Activated CD8-positive, alpha-beta T cell treated with anti-CD3 and anti-CD28 coated beads for 36 hours (primary cell): ENCODE measurements at regions not wholly inside any gene's neighbourhood (a gene's known extent, or its start where the extent isn't known, plus 50 kb on each side); places are given as distances from the start of the nearest gene placed in this dataset.
A peak's percentile ranks its signal among the peaks of the same experiment; 100 is the strongest.

Source experiments
- ATAC-seq: fragments of 200-7000 bp; cut with Tn5 transposase; one replicate; pipeline ENCODE4 v1.10.0; 2021; ENCODE audit warnings: mild to moderate bottlenecking, moderate library complexity
- CTCF ChIA-PET: fragments of 350-600 bp; sonication (Branson Sonifier 250); formaldehyde crosslinking; loops from one replicate; lab custom pipeline; 2021; ENCODE audit warnings: antibody characterized with exemption; lab: Charles Lee
- POLR2A ChIA-PET: fragments of 350-600 bp; sonication (Branson Sonifier 250); formaldehyde crosslinking; loops from one replicate; lab custom pipeline; 2021; ENCODE audit warnings: antibody characterized with exemption; lab: Charles Lee
- DNase-seq: peaks from one replicate; pipeline ENCODE4 v3.0.0-alpha.2; 2020
- H3K27ac Mint-ChIP-seq: one replicate; pipeline ENCODE4 v1.8.0; 2021; ENCODE audit warnings: mild to moderate bottlenecking, mixed read lengths
- H3K27me3 Mint-ChIP-seq: one replicate; pipeline ENCODE4 v1.8.0; 2021; ENCODE audit warnings: mixed read lengths
- H3K36me3 Mint-ChIP-seq: one replicate; pipeline ENCODE4 v1.8.0; 2021; ENCODE audit warnings: low read depth, mixed read lengths
- H3K4me1 Mint-ChIP-seq: one replicate; pipeline ENCODE4 v1.8.0; 2021; ENCODE audit warnings: low read depth, mixed read lengths
- H3K4me3 Mint-ChIP-seq: one replicate; pipeline ENCODE4 v1.8.0; 2021; ENCODE audit warnings: mild to moderate bottlenecking, moderate library complexity, mixed read lengths
- H3K9me3 Mint-ChIP-seq: one replicate; pipeline ENCODE4 v1.8.0; 2021; ENCODE audit warnings: mixed read lengths
- CTCF ChIP-seq: fragments of 200-600 bp; IDR thresholded peaks from one replicate; pipeline ENCODE4 v1.8.0; 2022; ENCODE audit warnings: antibody characterized with exemption, mild to moderate bottlenecking
- intact Hi-C: fragments of 100-400 bp; cut with micrococcal nuclease; formaldehyde crosslinking; loops from one replicate; pipeline ENCODE4 v1.10.0; 2022

DNA sequence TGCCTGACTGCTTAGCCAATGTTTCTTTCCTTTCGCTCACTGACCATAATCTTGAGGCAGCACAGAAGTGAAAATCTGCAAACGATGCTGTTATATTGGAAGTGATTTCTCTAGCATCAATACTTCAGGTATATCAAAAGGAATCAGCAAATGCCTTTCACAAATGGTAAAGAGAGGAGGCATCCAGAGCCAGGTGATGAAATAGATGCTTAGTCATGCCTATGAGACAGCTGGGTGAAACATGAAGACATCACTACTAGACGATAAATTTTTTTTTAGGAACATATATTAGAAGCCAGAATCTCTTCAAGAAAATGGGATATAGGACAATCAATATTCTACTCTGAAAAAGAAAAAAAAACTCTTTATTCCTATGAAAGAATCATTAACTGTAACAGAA is 249.2 kb upstream of the SLC39A10 start:
- no peaks in the 10 kb centered on the region for H3K36me3 Mint-ChIP-seq
- POLR2A ChIA-PET = no interaction called here
- CTCF ChIA-PET = no interaction called here
- no peaks in the 10 kb centered on the region for H3K27me3 Mint-ChIP-seq
- no peak for ATAC-seq
- H3K9me3 Mint-ChIP-seq = no peaks in the 10 kb centered on the region
- intact Hi-C loops = no loop called here
- no peak for TF ChIP-seq CTCF
- no peak overlapping the region for H3K4me3 Mint-ChIP-seq
- no peak for DNase-seq
- H3K27ac Mint-ChIP-seq = no peak overlapping the region
- peaks cover 3% of the 10 kb centered on the region for H3K4me1 Mint-ChIP-seq

DNA sequence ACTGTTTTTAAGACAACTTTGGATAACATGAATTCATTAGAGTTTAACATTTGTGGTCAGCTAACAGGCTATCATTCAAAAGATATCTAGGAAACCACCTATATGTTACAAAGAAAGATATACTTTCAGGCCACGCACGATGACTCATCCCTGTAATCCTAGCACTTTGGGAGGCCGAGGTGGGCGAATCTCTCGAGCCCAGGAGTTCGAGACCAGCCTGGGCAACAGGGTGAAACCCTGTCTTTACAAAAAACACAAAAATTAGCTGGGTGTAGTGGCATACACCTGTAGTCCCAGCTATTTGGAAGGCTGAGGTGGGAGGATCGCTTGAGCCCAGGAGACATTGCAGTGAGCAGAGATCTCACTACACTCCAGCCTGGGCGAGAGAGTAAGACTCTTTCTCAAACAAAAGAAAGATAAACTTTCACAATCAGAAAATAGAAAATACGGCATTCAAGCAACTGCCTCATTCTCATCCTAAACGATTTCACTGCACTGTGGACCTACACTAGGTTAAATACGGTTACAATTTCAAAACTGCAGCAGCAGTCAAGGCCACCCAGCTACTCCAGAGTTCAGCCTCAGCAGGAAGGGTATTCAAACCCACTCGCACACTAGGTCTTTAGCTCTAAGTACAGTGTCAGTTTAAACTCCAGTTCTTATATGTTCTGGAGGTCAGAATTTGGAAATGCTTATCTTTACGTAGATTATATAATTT is 250.0 kb upstream of the SLC39A10 start:
- ATAC-seq = peak; percentile 27
- Mint-ChIP-seq H3K36me3 (no peaks in the 10 kb centered on the region), H3K4me1 (peaks cover 3% of the 10 kb centered on the region), H3K27me3 (no peaks in the 10 kb centered on the region), H3K9me3 (no peaks in the 10 kb centered on the region), H3K27ac (no peak overlapping the region), H3K4me3 (no peak overlapping the region)
- ChIA-PET CTCF (no interaction called here), POLR2A (interaction anchor here (1.2 kb wide), 1 partner anchor 250 kb away, joined by 3 read pairs; the partner anchor contains the start of gene SLC39A10)
- DNase-seq = peak; percentile 49
- no peak for TF ChIP-seq CTCF
- intact Hi-C loops = no loop called here

DNA sequence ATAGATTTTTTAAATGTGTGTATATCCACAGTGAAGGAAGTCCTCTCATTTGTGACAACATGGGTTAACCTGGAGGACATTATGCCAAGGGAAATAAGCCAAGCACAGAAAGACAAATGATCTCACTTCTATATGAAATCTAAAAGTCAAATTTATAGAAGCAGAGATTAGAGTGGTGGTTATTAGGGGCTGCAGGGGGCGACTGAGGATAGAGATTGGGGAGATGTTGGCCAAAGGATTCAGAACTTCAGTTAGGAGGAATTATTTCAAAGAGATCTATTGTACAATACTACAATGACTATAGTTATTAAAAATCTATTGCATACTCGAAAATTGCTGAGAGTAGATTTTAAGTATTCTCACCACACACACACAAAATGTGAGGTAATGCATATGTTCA is 252.4 kb upstream of the SLC39A10 start:
- Mint-ChIP-seq H3K4me1 (peaks cover 3% of the 10 kb centered on the region), H3K27me3 (no peaks in the 10 kb centered on the region), H3K9me3 (no peaks in the 10 kb centered on the region), H3K36me3 (no peaks in the 10 kb centered on the region), H3K27ac (no peak overlapping the region), H3K4me3 (no peak overlapping the region)
- intact Hi-C loops = no loop called here
- TF ChIP-seq CTCF = no peak
- DNase-seq (peak; percentile 33), ATAC-seq (no peak)
- ChIA-PET POLR2A (no interaction called here), CTCF (interaction anchor here (0.8 to 1.7 kb wide), 5 partner anchors 11 to 534 kb away, joined by 3 to 7 read pairs (median 3); no protein-coding TSS in a partner anchor)

DNA sequence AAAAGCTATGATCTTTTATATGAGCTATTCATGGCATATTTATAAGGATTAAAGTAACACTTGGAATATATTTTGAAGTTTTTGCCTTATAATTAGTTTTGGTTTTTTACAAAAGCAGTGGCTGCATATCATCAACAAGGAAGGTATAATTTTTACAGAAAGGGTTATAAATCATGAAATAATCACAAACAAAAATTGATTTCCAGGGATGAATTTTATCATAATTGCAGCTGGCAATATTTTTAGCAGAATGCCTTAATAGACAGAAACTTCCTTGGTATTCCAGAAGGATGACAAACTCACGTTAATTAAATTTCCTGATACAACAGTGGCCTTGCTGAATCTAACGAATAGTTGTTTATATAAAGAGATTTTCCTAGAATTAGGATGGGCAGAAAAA is 260.5 kb upstream of the SLC39A10 start:
- POLR2A ChIA-PET = no interaction called here
- Mint-ChIP-seq H3K27ac (no peak overlapping the region), H3K27me3 (no peaks in the 10 kb centered on the region), H3K9me3 (no peaks in the 10 kb centered on the region), H3K4me3 (no peak overlapping the region), H3K36me3 (no peaks in the 10 kb centered on the region), H3K4me1 (no peaks in the 10 kb centered on the region)
- TF ChIP-seq CTCF = no peak
- intact Hi-C loops = no loop called here
- ATAC-seq = no peak
- CTCF ChIA-PET = no interaction called here
- DNase-seq = no peak

- no peaks in the 10 kb centered on the region for H3K9me3 Mint-ChIP-seq
- TF ChIP-seq CTCF = no peak
- no peaks in the 10 kb centered on the region for H3K4me1 Mint-ChIP-seq
- H3K4me3 Mint-ChIP-seq = no peak overlapping the region
- H3K27ac Mint-ChIP-seq = no peak overlapping the region
- ATAC-seq = no peak
- intact Hi-C loops = no loop called here
- no peaks in the 10 kb centered on the region for H3K27me3 Mint-ChIP-seq
- ChIA-PET CTCF (no interaction called here), POLR2A (interaction anchor here (0.6 kb wide), 1 partner anchor 28 kb away, joined by 4 read pairs; no protein-coding TSS in a partner anchor)
- DNase-seq = no peak
- H3K36me3 Mint-ChIP-seq = no peaks in the 10 kb centered on the region
These were observed 261.7 kb upstream of the SLC39A10 start for GRCh38 chr2:195395362-195395761.
